Kidney epithelial cell (primary cell): ENCODE measurements at regions not wholly inside any gene's neighbourhood (a gene's known extent, or its start where the extent isn't known, plus 50 kb on each side); places are given as distances from the start of the nearest gene placed in this dataset.

ENCODE experiments used
- DNase-seq: peaks from one replicate; pipeline ENCODE4 v3.0.0-alpha.2; 2010; ENCODE audit warnings: low read depth
- H3K27me3 ChIP-seq: 2 replicates; pipeline ENCODE4 v1.6.0; 2011; ENCODE audit warnings: low read length; ENCODE audit not compliant: control insufficient read depth, insufficient read depth
- H3K36me3 ChIP-seq: 2 replicates; pipeline ENCODE4 v1.5.1; 2011; ENCODE audit warnings: low read length; ENCODE audit not compliant: control insufficient read depth, insufficient read depth
- H3K4me3 ChIP-seq: 2 replicates; pipeline ENCODE4 v1.5.1; 2011; ENCODE audit warnings: low read depth, mild to moderate bottlenecking, control low read depth, low read length
- CTCF ChIP-seq: IDR thresholded peaks from 2 replicates; pipeline ENCODE4 v1.5.1; 2011; ENCODE audit warnings: mild to moderate bottlenecking, moderate library complexity, low read length, control low read depth, inconsistent platforms; ENCODE audit not compliant: insufficient read depth, poor library complexity, severe bottlenecking

- H3K27me3 ChIP-seq, result no peaks in the 10 kb centered on the region
- TF ChIP-seq CTCF, result no peak
- no peak for DNase-seq
- H3K4me3 ChIP-seq, result no peak overlapping the region
- H3K36me3 ChIP-seq, result no peaks in the 10 kb centered on the region
Observed at GRCh38 chr17:53330756-53331155, 492.0 kb upstream of the KIF2B start.

GRCh38 chr17:53321651-53322050 is 501.1 kb upstream of the KIF2B start:
- Histone ChIP-seq H3K4me3 (no peak overlapping the region), H3K36me3 (no peaks in the 10 kb centered on the region), H3K27me3 (no peaks in the 10 kb centered on the region)
- no peak for TF ChIP-seq CTCF
- no peak for DNase-seq

DNA sequence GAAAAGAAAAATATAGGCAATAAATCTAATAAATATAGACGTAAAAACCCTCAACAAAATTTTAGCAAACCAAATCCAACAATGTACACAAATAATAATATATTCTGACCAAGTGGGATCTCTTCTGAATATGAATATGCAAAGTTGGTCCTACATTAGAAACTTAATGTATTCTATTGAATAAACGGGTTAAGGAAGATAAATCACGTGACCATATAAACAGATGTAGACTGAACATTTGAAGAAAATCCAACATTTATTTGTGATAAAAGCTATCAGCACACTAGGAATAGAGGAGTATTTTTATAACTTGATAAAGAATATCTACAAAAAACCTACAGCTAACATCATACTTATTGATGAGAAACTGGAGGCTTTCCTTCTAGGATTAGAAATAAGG is 502.8 kb upstream of the KIF2B start:
- TF ChIP-seq CTCF, result no peak
- Histone ChIP-seq H3K36me3 (no peaks in the 10 kb centered on the region), H3K4me3 (no peak overlapping the region), H3K27me3 (no peaks in the 10 kb centered on the region)
- DNase-seq, result no peak

DNA sequence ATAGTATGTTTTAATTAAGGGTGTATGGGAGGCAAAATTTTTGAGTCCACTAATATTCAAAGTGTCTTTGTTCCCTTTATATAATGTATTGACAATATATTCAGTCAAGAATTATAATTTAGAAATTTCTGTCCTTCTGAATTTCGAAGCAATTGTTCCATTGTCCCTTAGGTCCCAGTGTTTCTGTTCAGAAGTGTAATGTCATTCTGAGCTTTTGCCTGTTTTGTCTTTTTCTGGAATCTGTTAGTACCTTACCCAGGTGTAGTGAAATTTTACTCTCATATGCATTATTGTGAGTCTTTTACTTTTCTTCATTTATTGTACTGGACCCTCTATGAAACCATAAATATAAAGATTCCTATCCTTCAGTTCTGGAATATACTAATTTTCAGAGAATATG is 505.7 kb upstream of the KIF2B start:
- no peak for TF ChIP-seq CTCF
- no peaks in the 10 kb centered on the region for H3K36me3 ChIP-seq
- no peaks in the 10 kb centered on the region for H3K27me3 ChIP-seq
- H3K4me3 ChIP-seq, result no peak overlapping the region
- no peak for DNase-seq

GRCh38 chr17:53316073-53316472 is 506.7 kb upstream of the KIF2B start:
- Histone ChIP-seq H3K27me3 (no peaks in the 10 kb centered on the region), H3K36me3 (no peaks in the 10 kb centered on the region), H3K4me3 (no peak overlapping the region)
- TF ChIP-seq CTCF, result no peak
- DNase-seq, result no peak

- no peak overlapping the region for H3K4me3 ChIP-seq
- H3K27me3 ChIP-seq, result no peaks in the 10 kb centered on the region
- no peak for DNase-seq
- no peaks in the 10 kb centered on the region for H3K36me3 ChIP-seq
- no peak for TF ChIP-seq CTCF
Observed at GRCh38 chr17:53314521-53314920, 508.2 kb upstream of the KIF2B start.
